ENCODE measurements at regions not wholly inside any gene's neighbourhood (a gene's known extent, or its start where the extent isn't known, plus 50 kb on each side); places are given as distances from the start of the nearest gene placed in this dataset.
"Not testable (repeated sequence)": the region's sequence is repeated elsewhere in the genome, so short reads cannot be mapped to it uniquely, and the experiment has no call there.

DNA sequence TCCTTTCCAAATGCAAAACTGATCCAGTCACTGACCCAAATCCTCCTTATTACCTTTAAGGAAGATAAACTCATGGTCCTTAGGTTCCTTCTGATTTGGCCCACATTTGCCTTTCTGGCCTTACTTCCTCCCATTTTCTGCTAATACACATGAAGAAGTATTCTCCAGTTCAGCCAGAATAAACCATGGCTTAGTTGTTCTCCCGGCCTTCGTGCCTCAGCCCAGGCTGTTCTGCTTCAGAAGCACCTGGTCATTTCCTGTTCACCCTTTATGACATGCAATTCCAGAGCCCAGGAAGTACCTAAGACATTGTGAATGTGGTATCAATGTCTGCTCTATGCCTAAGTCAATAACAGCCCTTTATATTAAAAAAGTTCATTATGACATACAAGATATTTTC is 4790.1 kb upstream of the OR11H1 start:
- 71% methylated on average over 2 of the region's 2 CpGs for WGBS
- H3K4me1 ChIP-seq (ENCODE audit: control insufficient read depth, insufficient read depth, low read length); H3K27ac ChIP-seq (ENCODE audit: low read length); H3K27me3 ChIP-seq (ENCODE audit: control insufficient read depth, insufficient read depth); ATAC-seq; intact Hi-C loops (cut with DNase I); H3K9me3 ChIP-seq (ENCODE audit: control insufficient read depth, low read length); DNase-seq; H3K4me3 ChIP-seq (ENCODE audit: low read length): not testable (repeated sequence)

GRCh38 chr22:10741210-10741609 is 4786.8 kb upstream of the OR11H1 start:
- intact Hi-C loops (cut with DNase I), result no loop called here
- H3K9me3 ChIP-seq (ENCODE audit: control insufficient read depth, low read length), result no peaks in the 10 kb centered on the region
- DNase-seq (peak in 1 of 3 donors; percentile 65), ATAC-seq (peak in 1 of 2 donors; percentile 30)
- H3K4me1 ChIP-seq (ENCODE audit: control insufficient read depth, insufficient read depth, low read length), result no peaks in the 10 kb centered on the region
- H3K27me3 ChIP-seq (ENCODE audit: control insufficient read depth, insufficient read depth), result no peaks in the 10 kb centered on the region
- H3K27ac ChIP-seq (ENCODE audit: low read length), result no peak overlapping the region
- 58% methylated on average over 30 of the region's 30 CpGs for WGBS
- no peak overlapping the region for H3K4me3 ChIP-seq (ENCODE audit: low read length)

GRCh38 chr22:10741776-10742630 is 4786.0 kb upstream of the OR11H1 start:
- intact Hi-C loops (cut with DNase I); H3K4me3 ChIP-seq (ENCODE audit: low read length); H3K27me3 ChIP-seq (ENCODE audit: control insufficient read depth, insufficient read depth); H3K9me3 ChIP-seq (ENCODE audit: control insufficient read depth, low read length); H3K4me1 ChIP-seq (ENCODE audit: control insufficient read depth, insufficient read depth, low read length); H3K27ac ChIP-seq (ENCODE audit: low read length): not testable (repeated sequence)
- WGBS, result 63% methylated on average over 76 of the region's 76 CpGs
- ATAC-seq (peak; percentile 47 to 73), DNase-seq (peak; percentile 10 to 63 (median 54))

GRCh38 chr22:10746382-10746781 is 4781.6 kb upstream of the OR11H1 start:
- DNase-seq; H3K9me3 ChIP-seq (ENCODE audit: control insufficient read depth, low read length); H3K27ac ChIP-seq (ENCODE audit: low read length); H3K4me3 ChIP-seq (ENCODE audit: low read length); H3K27me3 ChIP-seq (ENCODE audit: control insufficient read depth, insufficient read depth); ATAC-seq; H3K4me1 ChIP-seq (ENCODE audit: control insufficient read depth, insufficient read depth, low read length); intact Hi-C loops (cut with DNase I): not testable (repeated sequence)
- 73% methylated on average over 5 of the region's 5 CpGs for WGBS

DNA sequence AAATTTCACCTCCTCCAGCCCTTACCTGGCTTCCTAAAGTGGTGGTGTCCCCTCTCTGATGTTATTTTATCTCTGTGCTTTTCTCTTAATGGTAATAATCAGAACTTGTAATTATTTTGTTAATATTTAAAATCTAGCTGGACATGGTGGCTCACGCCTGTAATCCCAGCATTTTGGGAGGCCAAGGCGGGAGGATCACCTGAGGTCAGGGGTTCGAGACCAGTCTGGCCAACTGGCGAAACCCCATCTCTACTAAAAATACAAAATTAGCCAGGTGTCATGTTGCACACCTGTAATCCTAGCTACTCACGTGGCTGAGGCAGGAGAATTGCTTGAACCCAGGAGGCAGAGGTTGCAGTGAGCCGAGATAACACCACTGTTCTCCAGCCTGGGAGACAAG is 4780.8 kb upstream of the OR11H1 start:
- WGBS, result 56% methylated on average over 6 of the region's 6 CpGs
- H3K9me3 ChIP-seq (ENCODE audit: control insufficient read depth, low read length); ATAC-seq: not testable (repeated sequence)

DNA sequence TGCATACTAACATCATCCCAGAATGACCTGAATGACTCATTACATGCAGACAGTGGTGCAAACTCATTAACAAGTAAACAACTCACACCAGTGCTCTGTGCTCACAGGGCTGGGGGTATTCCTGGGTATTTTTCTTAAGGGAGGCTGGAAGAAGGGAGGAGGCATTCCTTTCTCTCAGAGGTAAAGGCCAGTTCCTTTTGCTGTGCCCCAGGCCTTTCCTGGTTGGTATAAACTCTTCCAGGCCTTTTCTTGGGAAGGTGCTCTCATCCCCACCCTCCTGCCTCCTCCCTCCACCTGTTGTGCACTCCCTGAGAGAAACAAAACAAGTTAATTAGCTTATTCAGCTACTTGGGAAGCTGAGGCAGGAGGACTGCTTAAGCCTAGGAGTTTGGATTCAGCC is 4779.2 kb upstream of the OR11H1 start:
- not testable (repeated sequence) for ATAC-seq; H3K9me3 ChIP-seq (ENCODE audit: control insufficient read depth, low read length); DNase-seq

More for the DNA sequence above, 4780.8 kb upstream of the OR11H1 start:
- intact Hi-C loops (cut with DNase I); H3K27me3 ChIP-seq (ENCODE audit: control insufficient read depth, insufficient read depth); H3K27ac ChIP-seq (ENCODE audit: low read length); DNase-seq; H3K4me3 ChIP-seq (ENCODE audit: low read length); H3K4me1 ChIP-seq (ENCODE audit: control insufficient read depth, insufficient read depth, low read length): not testable (repeated sequence)

GRCh38 chr22:10749423-10749822 is 4778.6 kb upstream of the OR11H1 start:
- ATAC-seq, result peak; percentile 62 to 73
- H3K9me3 ChIP-seq (ENCODE audit: control insufficient read depth, low read length); DNase-seq; intact Hi-C loops (cut with DNase I); H3K27ac ChIP-seq (ENCODE audit: low read length); H3K27me3 ChIP-seq (ENCODE audit: control insufficient read depth, insufficient read depth); H3K4me1 ChIP-seq (ENCODE audit: control insufficient read depth, insufficient read depth, low read length); H3K4me3 ChIP-seq (ENCODE audit: low read length): not testable (repeated sequence)
- WGBS, result 28% methylated on average over 2 of the region's 2 CpGs

More for the DNA sequence above, 4779.2 kb upstream of the OR11H1 start:
- intact Hi-C loops (cut with DNase I); H3K27me3 ChIP-seq (ENCODE audit: control insufficient read depth, insufficient read depth); H3K4me3 ChIP-seq (ENCODE audit: low read length); H3K4me1 ChIP-seq (ENCODE audit: control insufficient read depth, insufficient read depth, low read length); H3K27ac ChIP-seq (ENCODE audit: low read length): not testable (repeated sequence)

DNA sequence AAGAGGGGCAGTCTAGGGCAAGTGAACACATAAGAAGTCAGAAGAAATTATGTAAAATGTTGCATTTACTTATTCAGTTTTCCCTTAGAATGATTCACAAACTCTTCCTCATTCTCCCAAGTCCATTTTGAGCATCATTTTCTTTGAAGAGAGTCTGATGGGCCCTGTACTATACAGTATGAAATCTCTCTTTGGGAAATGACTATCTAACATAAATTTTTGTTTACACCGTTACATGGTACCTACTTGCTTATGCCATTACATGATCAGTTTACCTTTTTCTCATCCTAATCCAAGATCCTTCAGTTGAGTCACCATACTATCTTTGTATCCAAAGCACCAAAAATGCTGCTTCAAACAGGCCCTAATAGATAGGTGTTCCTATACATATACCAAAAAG is 4774.4 kb upstream of the OR11H1 start:
- H3K4me1 ChIP-seq (ENCODE audit: control insufficient read depth, insufficient read depth, low read length); H3K27me3 ChIP-seq (ENCODE audit: control insufficient read depth, insufficient read depth): not testable (repeated sequence)
- ATAC-seq, result peak in 1 of 2 donors; percentile 12

DNA sequence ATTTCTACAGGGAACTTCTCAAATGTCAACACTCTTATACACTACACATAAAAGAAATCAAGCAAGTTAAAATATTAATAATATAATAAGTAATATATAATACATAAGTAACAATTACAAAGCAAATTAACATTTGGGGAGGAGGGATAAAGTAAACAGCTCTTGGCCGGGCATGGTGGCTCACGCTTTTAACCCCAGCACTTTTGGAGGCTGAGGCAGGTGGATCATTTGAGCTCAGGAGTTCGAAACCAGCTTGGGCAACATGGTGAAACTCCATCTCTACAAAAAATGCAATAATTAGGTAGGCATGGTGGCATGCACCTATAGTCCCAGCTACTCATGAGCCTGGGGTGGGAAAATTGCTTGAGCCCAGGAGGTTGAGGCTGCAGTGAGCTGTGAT is 4772.6 kb upstream of the OR11H1 start:
- H3K4me1 ChIP-seq (ENCODE audit: control insufficient read depth, insufficient read depth, low read length); DNase-seq; ATAC-seq; H3K27ac ChIP-seq (ENCODE audit: low read length); H3K27me3 ChIP-seq (ENCODE audit: control insufficient read depth, insufficient read depth); H3K4me3 ChIP-seq (ENCODE audit: low read length); intact Hi-C loops (cut with DNase I); H3K9me3 ChIP-seq (ENCODE audit: control insufficient read depth, low read length): not testable (repeated sequence)
- 40% methylated on average over 3 of the region's 3 CpGs for WGBS

More for the DNA sequence above, 4774.4 kb upstream of the OR11H1 start:
- DNase-seq; H3K9me3 ChIP-seq (ENCODE audit: control insufficient read depth, low read length); H3K4me3 ChIP-seq (ENCODE audit: low read length); intact Hi-C loops (cut with DNase I); H3K27ac ChIP-seq (ENCODE audit: low read length): not testable (repeated sequence)
- 59% methylated on average over 1 of the region's 1 CpG for WGBS

GRCh38 chr22:10760418-10760817 is 4767.6 kb upstream of the OR11H1 start:
- ATAC-seq; H3K9me3 ChIP-seq (ENCODE audit: control insufficient read depth, low read length); DNase-seq; H3K4me3 ChIP-seq (ENCODE audit: low read length); H3K4me1 ChIP-seq (ENCODE audit: control insufficient read depth, insufficient read depth, low read length); H3K27ac ChIP-seq (ENCODE audit: low read length); intact Hi-C loops (cut with DNase I); H3K27me3 ChIP-seq (ENCODE audit: control insufficient read depth, insufficient read depth): not testable (repeated sequence)
- 44% methylated on average over 5 of the region's 5 CpGs for WGBS

- intact Hi-C loops (cut with DNase I); H3K27me3 ChIP-seq (ENCODE audit: control insufficient read depth, insufficient read depth); H3K27ac ChIP-seq (ENCODE audit: low read length); H3K9me3 ChIP-seq (ENCODE audit: control insufficient read depth, low read length); DNase-seq; H3K4me1 ChIP-seq (ENCODE audit: control insufficient read depth, insufficient read depth, low read length); H3K4me3 ChIP-seq (ENCODE audit: low read length): not testable (repeated sequence)
- ATAC-seq, result peak; percentile 41 to 44
- 70% methylated on average over 1 of the region's 1 CpG for WGBS
Measured at GRCh38 chr22:10766320-10766719, 4761.7 kb upstream of the OR11H1 start.
